Adrenal gland (tissue), 9 donors: ENCODE measurements at regions not wholly inside any gene's neighbourhood (a gene's known extent, or its start where the extent isn't known, plus 50 kb on each side); places are given as distances from the start of the nearest gene placed in this dataset.
"Not testable (repeated sequence)": the region's sequence is repeated elsewhere in the genome, so short reads cannot be mapped to it uniquely, and the experiment has no call there.

ENCODE experiments used
- DNase-seq, 7 donors: peaks; one replicate each; pipeline ENCODE4 v3.0.0-alpha.2; 2019 to 2020
- H3K27ac ChIP-seq, 5 donors: fragments of 200-600 bp; sonication (generic) in 4 of 5; 1 replicate in 3 of 5; 2 replicates in 2 of 5; pipeline versions ENCODE4 v1.5.1 to v1.8.0; 2016 to 2020; ENCODE audit warnings: mild to moderate bottlenecking in 1 of 5
- H3K27me3 ChIP-seq: fragments of 200-600 bp; 2 replicates; pipeline ENCODE4 v1.8.0; 2021
- H3K36me3 ChIP-seq, 2 donors: fragments of 200-600 bp; replicated peaks in 1 of 2; 1 replicate in 1 of 2; 2 replicates in 1 of 2; pipeline versions ENCODE4 v1.5.1 to v1.8.0; 2018 to 2022
- H3K4me1 ChIP-seq, 2 donors: fragments of 200-600 bp; replicated peaks in 1 of 2; 1 replicate in 1 of 2; 2 replicates in 1 of 2; pipeline versions ENCODE4 v1.5.1 to v1.8.0; 2018 to 2021
- H3K4me3 ChIP-seq, 4 donors: fragments of 200-600 bp; sonication (generic) in 3 of 4; one replicate each; pipeline ENCODE4 v1.5.1; 2016 to 2018
- H3K9me3 ChIP-seq, 3 donors: fragments of 200-600 bp; sonication (generic) in 1 of 3; replicated peaks in 1 of 3; 1 replicate in 2 of 3; 2 replicates in 1 of 3; pipeline versions ENCODE4 v1.5.1 to v1.8.0; 2016 to 2021
- CTCF ChIP-seq, 6 experiments: fragments of 450-650 bp in 4 of 6; fragments of 200-600 bp in 2 of 6; sonication (generic) in 1 of 6; IDR thresholded peaks; 1 replicate in 5 of 6; 2 replicates in 1 of 6; pipeline versions ENCODE4 v1.5.1 to v1.8.0; 2016 to 2021; ENCODE audit warnings: antibody characterized with exemption in 6 of 6, mild to moderate bottlenecking in 2 of 6, moderate library complexity in 1 of 6
- POLR2A ChIP-seq, 2 donors: fragments of 450-650 bp; IDR thresholded peaks; one replicate each; pipeline ENCODE4 v1.6.1; 2017; ENCODE audit warnings: antibody characterized with exemption in 2 of 2, mild to moderate bottlenecking in 2 of 2, moderate library complexity in 1 of 2
- WGBS, 4 donors: extraction: QIAGEN DNeasy Blood & Tissue Kit in 2 of 4; methylation state at CpG; one replicate each; pipeline versions ENCODE4 v1.1.5 to v1.1.7; 2013 to 2017; 5-methylcytosine and 5-hydroxymethylcytosine counted together
- intact Hi-C, 2 donors: fragments of 100-400 bp; cut with DNase I; formaldehyde crosslinking; loops; one replicate each; pipeline versions ENCODE4 v1.14.1 to v1.15.0; 2022 to 2023
- donor health status: healthy with polysubstance abuse.
- donor health status: Bipolar disorder and iron deficiency.
- donor health status: DM: yes; HTN: yes; CAD: no.
- donor health status: DM: no; HTN: no; CAD: no.
- donor health status: DM: no; HTN: no; CAD: no.

- Histone ChIP-seq H3K27me3 (no peaks in the 10 kb centered on the region), H3K36me3 (no peaks in the 10 kb centered on the region), H3K4me3 (no peak overlapping the region), H3K4me1 (no peaks in the 10 kb centered on the region), H3K27ac (no peak overlapping the region), H3K9me3 (no peaks in the 10 kb centered on the region)
- intact Hi-C loops, result no loop called here
- no peak for TF ChIP-seq POLR2A (IDR thresholded peaks at IDR 0.05)
- no peak for TF ChIP-seq CTCF (IDR thresholded peaks at IDR 0.05)
- 82 to 90% (median 88%) methylated on average over 3 of the region's 3 CpGs for WGBS, 4 donors
- no peak for DNase-seq
These were observed 200.8 kb upstream of the GADL1 start for GRCh38 chr3:31095255-31095654.

GRCh38 chr3:31096661-31097395, 202.4 kb upstream of the GADL1 start:
- intact Hi-C loops, result no loop called here
- H3K4me1 ChIP-seq, result no peaks in the 10 kb centered on the region
- TF ChIP-seq CTCF (IDR thresholded peaks at IDR 0.05) (no peak), POLR2A (IDR thresholded peaks at IDR 0.05) (no peak)

GRCh38 chr3:31100519-31100918, 206.1 kb upstream of the GADL1 start:
- Histone ChIP-seq H3K9me3 (no peaks in the 10 kb centered on the region), H3K27ac (no peak overlapping the region), H3K4me3 (no peak overlapping the region), H3K36me3 (no peaks in the 10 kb centered on the region), H3K27me3 (no peaks in the 10 kb centered on the region), H3K4me1 (peaks cover 0 to 2% of the 10 kb centered on the region in 2 donors)
- WGBS, 4 donors, result 89 to 100% (median 97%) methylated on average over 1 of the region's 1 CpG
- intact Hi-C loops, result no loop called here
- TF ChIP-seq CTCF (IDR thresholded peaks at IDR 0.05), result no peak
- TF ChIP-seq POLR2A (IDR thresholded peaks at IDR 0.05), result no peak
- DNase-seq, result no peak

More at GRCh38 chr3:31096661-31097395, 202.4 kb upstream of the GADL1 start:
- no peaks in the 10 kb centered on the region for H3K27me3 ChIP-seq
- 72 to 83% (median 77%) methylated on average over 5 of the region's 5 CpGs for WGBS, 4 donors
- no peaks in the 10 kb centered on the region for H3K9me3 ChIP-seq
- H3K4me3 ChIP-seq, result no peak overlapping the region
- H3K36me3 ChIP-seq, result no peaks in the 10 kb centered on the region
- H3K27ac ChIP-seq, result no peak overlapping the region
- no peak for DNase-seq

- H3K27ac ChIP-seq, H3K36me3 ChIP-seq, H3K9me3 ChIP-seq, H3K4me3 ChIP-seq, intact Hi-C loops, DNase-seq, H3K4me1 ChIP-seq, H3K27me3 ChIP-seq: not testable (repeated sequence)
- whole genome bisulfite sequencing, 4 donors, result 37 to 61% (median 42%) methylated on average over 1 of the region's 1 CpG
These were observed 206.8 kb upstream of the GADL1 start for GRCh38 chr3:31101285-31101684.
